ENCODE measurements at regions not wholly inside any gene's neighbourhood (a gene's known extent, or its start where the extent isn't known, plus 50 kb on each side); places are given as distances from the start of the nearest gene placed in this dataset.

GRCh38 chr5:163619951-163620350 lies 114.5 kb downstream of the MAT2B start:
- Histone ChIP-seq H3K27me3 (replicated peaks in 1 of 7) (peaks cover 0 to 4% (median 0%) of the 10 kb centered on the region in 7 donors), H3K36me3 (no peaks in the 10 kb centered on the region), H3K4me3 (no peak overlapping the region), H3K4me1 (no peaks in the 10 kb centered on the region), H3K9me3 (no peaks in the 10 kb centered on the region), H3K27ac (no peak overlapping the region)
- intact Hi-C loops (cut with DNase I; ENCODE audit: low total_unique reads) = no loop called here
- 79 to 92% (median 84%) methylated on average over 5 of the region's 5 CpGs for WGBS, 5 donors
- TF ChIP-seq POLR2A (IDR thresholded peaks at IDR 0.05) (no peak), POLR2AphosphoS5 (IDR thresholded peaks at IDR 0.05) (no peak)
- TF ChIP-seq, protein P1, sequence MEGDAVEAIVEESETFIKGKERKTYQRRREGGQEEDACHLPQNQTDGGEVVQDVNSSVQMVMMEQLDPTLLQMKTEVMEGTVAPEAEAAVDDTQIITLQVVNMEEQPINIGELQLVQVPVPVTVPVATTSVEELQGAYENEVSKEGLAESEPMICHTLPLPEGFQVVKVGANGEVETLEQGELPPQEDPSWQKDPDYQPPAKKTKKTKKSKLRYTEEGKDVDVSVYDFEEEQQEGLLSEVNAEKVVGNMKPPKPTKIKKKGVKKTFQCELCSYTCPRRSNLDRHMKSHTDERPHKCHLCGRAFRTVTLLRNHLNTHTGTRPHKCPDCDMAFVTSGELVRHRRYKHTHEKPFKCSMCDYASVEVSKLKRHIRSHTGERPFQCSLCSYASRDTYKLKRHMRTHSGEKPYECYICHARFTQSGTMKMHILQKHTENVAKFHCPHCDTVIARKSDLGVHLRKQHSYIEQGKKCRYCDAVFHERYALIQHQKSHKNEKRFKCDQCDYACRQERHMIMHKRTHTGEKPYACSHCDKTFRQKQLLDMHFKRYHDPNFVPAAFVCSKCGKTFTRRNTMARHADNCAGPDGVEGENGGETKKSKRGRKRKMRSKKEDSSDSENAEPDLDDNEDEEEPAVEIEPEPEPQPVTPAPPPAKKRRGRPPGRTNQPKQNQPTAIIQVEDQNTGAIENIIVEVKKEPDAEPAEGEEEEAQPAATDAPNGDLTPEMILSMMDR (IDR thresholded peaks at IDR 0.05 in 8 of 11, conservative IDR thresholded peaks at IDR 0.05 in 3 of 11) = no peak
- no peak for DNase-seq

- Histone ChIP-seq H3K27ac (no peak overlapping the region), H3K36me3 (no peaks in the 10 kb centered on the region), H3K9me3 (no peaks in the 10 kb centered on the region), H3K4me1 (no peaks in the 10 kb centered on the region), H3K4me3 (no peak overlapping the region), H3K27me3 (replicated peaks in 1 of 7) (no peaks in the 10 kb centered on the region)
- no peak for DNase-seq
- intact Hi-C loops (cut with DNase I; ENCODE audit: low total_unique reads) = no loop called here
- WGBS, 5 donors = 75 to 89% (median 87%) methylated on average over 2 of the region's 2 CpGs
- TF ChIP-seq POLR2A (IDR thresholded peaks at IDR 0.05) (no peak), POLR2AphosphoS5 (IDR thresholded peaks at IDR 0.05) (no peak)
- TF ChIP-seq, protein P1 (IDR thresholded peaks at IDR 0.05 in 8 of 11, conservative IDR thresholded peaks at IDR 0.05 in 3 of 11) = no peak
These were observed 117.4 kb downstream of the MAT2B start for GRCh38 chr5:163622799-163623198.

DNA sequence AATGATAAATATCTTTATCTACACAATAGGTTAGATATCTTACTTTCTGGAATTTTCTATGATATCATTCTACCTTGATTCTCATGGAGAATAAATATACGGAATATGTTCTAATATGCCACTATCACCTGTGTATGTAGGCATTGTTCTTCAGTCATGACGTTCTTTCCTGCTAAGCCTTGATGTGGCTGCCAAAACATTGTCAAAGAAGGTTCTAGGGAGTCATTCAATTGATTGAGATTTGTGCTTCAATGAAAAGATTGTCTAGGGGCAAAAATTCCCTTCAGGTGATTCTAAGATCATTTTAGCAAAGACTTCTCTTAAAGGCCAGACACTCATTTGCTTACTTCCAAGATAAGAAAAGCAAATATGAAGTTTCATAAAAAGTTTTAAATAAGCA lies 118.1 kb downstream of the MAT2B start:
- Histone ChIP-seq H3K27me3 (replicated peaks in 1 of 7) (no peaks in the 10 kb centered on the region), H3K4me1 (no peaks in the 10 kb centered on the region), H3K36me3 (no peaks in the 10 kb centered on the region), H3K9me3 (no peaks in the 10 kb centered on the region), H3K27ac (no peak overlapping the region), H3K4me3 (no peak overlapping the region)
- TF ChIP-seq POLR2AphosphoS5 (IDR thresholded peaks at IDR 0.05) (no peak), POLR2A (IDR thresholded peaks at IDR 0.05) (no peak)
- TF ChIP-seq, protein P1 (IDR thresholded peaks at IDR 0.05 in 8 of 11, conservative IDR thresholded peaks at IDR 0.05 in 3 of 11) = no peak
- WGBS, 5 donors = 82 to 92% (median 87%) methylated on average over 2 of the region's 2 CpGs
- DNase-seq = no peak
- intact Hi-C loops (cut with DNase I; ENCODE audit: low total_unique reads) = no loop called here

DNA sequence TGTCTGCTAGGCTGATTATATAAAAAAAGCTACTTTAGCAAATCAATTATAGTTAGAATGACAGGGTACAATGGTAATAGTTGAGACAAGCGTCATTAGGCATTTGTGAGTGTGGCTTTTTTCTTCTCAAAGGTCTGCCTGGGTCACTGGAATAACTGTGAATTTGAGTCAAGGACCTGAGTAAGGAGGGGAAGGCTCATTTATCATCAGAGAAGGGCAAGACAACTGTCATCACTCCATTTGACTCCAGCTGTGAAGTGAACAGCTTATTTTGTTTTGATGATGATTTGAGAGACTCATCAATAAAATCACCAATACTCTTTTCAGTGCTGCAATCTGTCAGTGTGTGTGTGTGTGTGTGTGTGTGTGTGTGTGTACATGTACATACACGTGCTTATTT lies 118.6 kb downstream of the MAT2B start:
- H3K36me3 ChIP-seq = no peaks in the 10 kb centered on the region
- intact Hi-C loops (cut with DNase I; ENCODE audit: low total_unique reads) = no loop called here
- H3K4me1 ChIP-seq = no peaks in the 10 kb centered on the region
- no peak for DNase-seq
- no peak for TF ChIP-seq POLR2A (IDR thresholded peaks at IDR 0.05)
- TF ChIP-seq, protein P1 (IDR thresholded peaks at IDR 0.05 in 8 of 11, conservative IDR thresholded peaks at IDR 0.05 in 3 of 11) = no peak
- TF ChIP-seq POLR2AphosphoS5 (IDR thresholded peaks at IDR 0.05) = no peak
- 52 to 68% (median 62%) methylated on average over 2 of the region's 2 CpGs for WGBS, 5 donors
- no peaks in the 10 kb centered on the region for H3K27me3 ChIP-seq (replicated peaks in 1 of 7)
- H3K9me3 ChIP-seq = no peaks in the 10 kb centered on the region
- no peak overlapping the region for H3K4me3 ChIP-seq
- H3K27ac ChIP-seq = no peak overlapping the region
